Activated B cell treated with CpG ODN at 0.5 μM for 24 hours (primary cell): ENCODE measurements at regions not wholly inside any gene's neighbourhood (a gene's known extent, or its start where the extent isn't known, plus 50 kb on each side); places are given as distances from the start of the nearest gene placed in this dataset.

Experiments
- ATAC-seq: fragments of 200-7000 bp; cut with Tn5 transposase; one replicate; pipeline ENCODE4 v1.10.0; 2021; ENCODE audit warnings: low read depth, mild to moderate bottlenecking, moderate library complexity
- CTCF ChIA-PET: fragments of 350-600 bp; sonication (Branson Sonifier 250); formaldehyde crosslinking; loops from one replicate; lab custom pipeline; 2021; ENCODE audit warnings: antibody characterized with exemption; lab: Charles Lee
- POLR2A ChIA-PET: fragments of 350-600 bp; sonication (Branson Sonifier 250); formaldehyde crosslinking; loops from one replicate; lab custom pipeline; 2021; ENCODE audit warnings: antibody characterized with exemption; lab: Charles Lee
- DNase-seq: peaks from one replicate; pipeline ENCODE4 v3.0.0; 2022
- H3K27ac Mint-ChIP-seq: one replicate; pipeline ENCODE4 v1.8.0; 2020; ENCODE audit warnings: mixed read lengths
- H3K27me3 Mint-ChIP-seq: one replicate; pipeline ENCODE4 v1.8.0; 2021; ENCODE audit warnings: mixed read lengths
- H3K36me3 Mint-ChIP-seq: one replicate; pipeline ENCODE4 v1.8.0; 2021; ENCODE audit warnings: low read depth, mixed read lengths
- H3K4me1 Mint-ChIP-seq: one replicate; pipeline ENCODE4 v1.8.0; 2021; ENCODE audit warnings: mixed read lengths
- H3K4me3 Mint-ChIP-seq: one replicate; pipeline ENCODE4 v1.8.0; 2020; ENCODE audit warnings: mild to moderate bottlenecking, mixed read lengths
- H3K9me3 Mint-ChIP-seq: one replicate; pipeline ENCODE4 v1.8.0; 2020; ENCODE audit warnings: mixed read lengths
- intact Hi-C: fragments of 100-400 bp; cut with micrococcal nuclease; formaldehyde crosslinking; loops from one replicate; pipeline ENCODE4 v1.15.1; 2024
- TF ChIP-seq, protein P1 (sequence below): fragments of 200-600 bp; IDR thresholded peaks from one replicate; pipeline ENCODE4 v1.8.0; 2022; ENCODE audit warnings: antibody characterized with exemption, mild to moderate bottlenecking

DNA sequence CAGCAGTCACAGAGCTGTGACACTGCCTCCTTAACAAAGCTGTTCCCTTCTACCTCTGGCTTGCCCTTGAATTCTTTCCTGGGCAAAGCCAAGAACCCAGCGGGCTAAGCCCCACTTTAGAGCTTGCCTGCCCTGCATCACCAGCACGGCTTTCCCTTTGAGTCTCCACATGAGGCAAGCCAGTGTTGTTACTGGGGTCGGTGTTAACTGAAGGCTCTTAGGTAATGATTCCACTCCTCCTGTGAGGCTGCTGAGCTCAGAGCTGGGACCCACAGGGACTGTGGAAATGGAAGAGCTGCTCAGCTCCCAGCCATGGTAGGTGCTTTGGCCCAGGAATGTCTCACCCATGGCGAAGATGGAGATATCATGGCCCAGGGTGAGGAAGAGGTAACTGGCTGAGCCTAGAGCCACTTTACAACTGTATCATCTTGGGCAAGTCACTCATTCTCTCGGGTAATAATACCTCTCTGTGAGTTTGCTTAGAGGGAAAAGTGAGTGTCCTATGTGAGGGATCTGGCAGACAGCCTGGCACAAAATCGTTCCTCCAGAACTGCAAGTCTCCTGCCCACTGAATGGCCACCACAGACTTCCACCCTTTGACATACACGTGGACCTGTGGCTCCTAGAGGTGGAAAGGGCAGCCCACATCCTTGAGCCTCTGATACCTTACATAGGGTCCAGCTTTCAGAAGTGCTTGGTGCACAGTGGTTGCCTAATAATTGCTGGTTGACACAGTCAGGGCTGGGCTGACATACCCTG lies 654.1 kb downstream of the PTPRU start:
- CTCF ChIA-PET = no interaction called here
- Mint-ChIP-seq H3K9me3 (no peaks in the 10 kb centered on the region), H3K36me3 (no peaks in the 10 kb centered on the region), H3K4me1 (no peaks in the 10 kb centered on the region), H3K27me3 (no peaks in the 10 kb centered on the region), H3K27ac (no peak overlapping the region), H3K4me3 (no peak overlapping the region)
- ATAC-seq (no peak), DNase-seq (no peak)
- TF ChIP-seq, protein P1, sequence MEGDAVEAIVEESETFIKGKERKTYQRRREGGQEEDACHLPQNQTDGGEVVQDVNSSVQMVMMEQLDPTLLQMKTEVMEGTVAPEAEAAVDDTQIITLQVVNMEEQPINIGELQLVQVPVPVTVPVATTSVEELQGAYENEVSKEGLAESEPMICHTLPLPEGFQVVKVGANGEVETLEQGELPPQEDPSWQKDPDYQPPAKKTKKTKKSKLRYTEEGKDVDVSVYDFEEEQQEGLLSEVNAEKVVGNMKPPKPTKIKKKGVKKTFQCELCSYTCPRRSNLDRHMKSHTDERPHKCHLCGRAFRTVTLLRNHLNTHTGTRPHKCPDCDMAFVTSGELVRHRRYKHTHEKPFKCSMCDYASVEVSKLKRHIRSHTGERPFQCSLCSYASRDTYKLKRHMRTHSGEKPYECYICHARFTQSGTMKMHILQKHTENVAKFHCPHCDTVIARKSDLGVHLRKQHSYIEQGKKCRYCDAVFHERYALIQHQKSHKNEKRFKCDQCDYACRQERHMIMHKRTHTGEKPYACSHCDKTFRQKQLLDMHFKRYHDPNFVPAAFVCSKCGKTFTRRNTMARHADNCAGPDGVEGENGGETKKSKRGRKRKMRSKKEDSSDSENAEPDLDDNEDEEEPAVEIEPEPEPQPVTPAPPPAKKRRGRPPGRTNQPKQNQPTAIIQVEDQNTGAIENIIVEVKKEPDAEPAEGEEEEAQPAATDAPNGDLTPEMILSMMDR = no peak
- intact Hi-C loops = no loop called here
- POLR2A ChIA-PET = no interaction called here

DNA sequence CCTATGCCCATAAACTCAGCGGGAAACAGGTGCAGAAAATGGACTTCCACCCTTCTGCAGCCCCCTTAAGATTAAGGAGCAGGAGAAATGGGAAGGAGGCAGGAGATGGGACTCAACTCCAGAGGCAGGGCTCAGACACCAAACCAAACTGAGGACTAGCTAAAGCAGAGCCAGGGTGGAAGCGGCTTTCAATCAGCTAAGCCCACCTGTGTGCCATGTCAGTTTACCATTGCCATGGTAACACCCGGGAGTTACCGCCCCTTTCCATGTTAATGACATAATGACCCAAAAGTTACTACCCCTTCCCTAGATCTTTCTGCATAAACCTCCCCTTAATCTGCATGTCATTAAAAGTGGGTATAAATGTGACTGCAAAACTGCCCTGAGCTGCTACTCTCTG lies 653.5 kb downstream of the PTPRU start:
- intact Hi-C loops = no loop called here
- Mint-ChIP-seq H3K9me3 (no peaks in the 10 kb centered on the region), H3K36me3 (no peaks in the 10 kb centered on the region), H3K27ac (no peak overlapping the region), H3K4me3 (no peak overlapping the region), H3K27me3 (no peaks in the 10 kb centered on the region), H3K4me1 (no peaks in the 10 kb centered on the region)
- POLR2A ChIA-PET = no interaction called here
- DNase-seq (no peak), ATAC-seq (no peak)
- TF ChIP-seq, protein P1 = no peak
- CTCF ChIA-PET = no interaction called here

DNA sequence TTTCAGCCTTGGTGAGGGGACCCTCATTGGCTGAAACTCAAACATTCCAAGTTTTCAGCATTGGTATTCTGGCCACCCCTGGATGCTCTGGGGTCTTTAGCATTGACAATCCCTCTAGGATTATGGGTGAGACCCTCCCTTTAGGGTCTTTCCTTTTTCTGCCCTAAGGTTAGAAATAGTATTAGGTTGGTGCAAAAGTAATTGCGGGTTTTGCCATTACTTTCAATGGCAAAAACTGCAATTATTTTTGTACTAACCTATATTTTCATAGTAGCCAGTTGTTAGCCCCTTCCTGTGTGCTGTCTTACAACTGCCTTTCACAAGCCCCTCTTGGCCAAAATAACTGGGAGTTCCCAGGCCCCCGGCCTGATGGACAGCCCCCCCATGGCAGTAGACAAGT lies 648.4 kb downstream of the PTPRU start:
- DNase-seq = no peak
- ATAC-seq = no peak
- TF ChIP-seq, protein P1 = no peak
- ChIA-PET POLR2A (no interaction called here), CTCF (no interaction called here)
- H3K27ac Mint-ChIP-seq = no peak overlapping the region
- no peaks in the 10 kb centered on the region for H3K36me3 Mint-ChIP-seq
- no peaks in the 10 kb centered on the region for H3K4me1 Mint-ChIP-seq
- H3K27me3 Mint-ChIP-seq = no peaks in the 10 kb centered on the region
- intact Hi-C loops = no loop called here
- no peak overlapping the region for H3K4me3 Mint-ChIP-seq
- H3K9me3 Mint-ChIP-seq = no peaks in the 10 kb centered on the region

DNA sequence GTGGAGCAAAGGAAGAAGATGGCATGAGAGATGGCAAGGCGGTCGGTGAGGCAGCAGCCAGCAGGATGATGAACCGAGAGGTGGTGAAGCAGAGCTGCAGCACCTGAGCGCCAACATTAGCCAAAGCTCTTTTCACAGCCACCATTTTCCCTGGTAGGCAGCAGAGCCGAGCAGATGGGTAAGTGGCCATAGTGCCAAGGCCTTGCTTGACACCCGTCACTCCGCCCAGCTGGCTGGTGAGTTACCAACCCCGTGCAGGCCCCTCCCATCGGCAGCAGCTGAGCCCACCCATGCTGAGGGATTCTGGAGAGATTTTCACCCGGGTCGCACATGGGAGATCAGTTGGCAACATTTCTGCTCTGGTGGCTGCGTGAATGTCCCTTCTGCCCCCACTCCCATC lies 647.7 kb downstream of the PTPRU start:
- ChIA-PET CTCF (no interaction called here), POLR2A (no interaction called here)
- H3K9me3 Mint-ChIP-seq = no peaks in the 10 kb centered on the region
- no peak for ATAC-seq
- no peak for DNase-seq
- no peaks in the 10 kb centered on the region for H3K4me1 Mint-ChIP-seq
- no peaks in the 10 kb centered on the region for H3K36me3 Mint-ChIP-seq
- H3K27me3 Mint-ChIP-seq = no peaks in the 10 kb centered on the region
- no peak overlapping the region for H3K4me3 Mint-ChIP-seq
- intact Hi-C loops = no loop called here
- H3K27ac Mint-ChIP-seq = no peak overlapping the region
- TF ChIP-seq, protein P1 = no peak

DNA sequence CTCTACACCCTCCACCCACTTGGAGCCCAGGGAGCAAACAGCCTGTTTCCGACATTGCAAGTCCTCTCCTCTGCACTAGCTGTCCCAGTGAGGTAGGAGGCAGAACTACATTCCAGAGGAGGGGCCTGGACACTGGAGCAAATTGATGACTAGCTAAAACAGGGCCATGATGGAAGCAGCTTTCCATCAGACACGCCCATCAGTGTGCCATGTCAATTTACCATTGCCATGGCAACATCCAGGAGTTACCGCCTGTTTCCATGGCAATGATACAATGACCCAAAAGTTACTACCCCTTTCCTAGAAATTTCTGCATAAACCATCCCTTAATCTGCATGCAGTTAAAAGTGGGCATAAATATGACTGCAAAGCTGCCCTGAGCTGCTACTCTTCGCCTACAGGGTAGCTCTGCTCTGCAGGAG lies 647.1 kb downstream of the PTPRU start:
- DNase-seq (no peak), ATAC-seq (no peak)
- no peaks in the 10 kb centered on the region for H3K9me3 Mint-ChIP-seq
- intact Hi-C loops = no loop called here
- H3K36me3 Mint-ChIP-seq = no peaks in the 10 kb centered on the region
- TF ChIP-seq, protein P1 = no peak
- H3K27ac Mint-ChIP-seq = no peak overlapping the region
- no peaks in the 10 kb centered on the region for H3K27me3 Mint-ChIP-seq
- no peaks in the 10 kb centered on the region for H3K4me1 Mint-ChIP-seq
- CTCF ChIA-PET = no interaction called here
- H3K4me3 Mint-ChIP-seq = no peak overlapping the region
- POLR2A ChIA-PET = no interaction called here
